Kidney glomerular epithelial cell (primary cell): ENCODE measurements at regions not wholly inside any gene's neighbourhood (a gene's known extent, or its start where the extent isn't known, plus 50 kb on each side); places are given as distances from the start of the nearest gene placed in this dataset.

Source experiments
- DNase-seq: peaks from one replicate; lab custom pipeline; 2025; lab: John Stamatoyannopoulos, UW

- DNase-seq, result no peak
These were observed 172.3 kb upstream of the ADO start for GRCh38 chr10:62632071-62632809.

DNA sequence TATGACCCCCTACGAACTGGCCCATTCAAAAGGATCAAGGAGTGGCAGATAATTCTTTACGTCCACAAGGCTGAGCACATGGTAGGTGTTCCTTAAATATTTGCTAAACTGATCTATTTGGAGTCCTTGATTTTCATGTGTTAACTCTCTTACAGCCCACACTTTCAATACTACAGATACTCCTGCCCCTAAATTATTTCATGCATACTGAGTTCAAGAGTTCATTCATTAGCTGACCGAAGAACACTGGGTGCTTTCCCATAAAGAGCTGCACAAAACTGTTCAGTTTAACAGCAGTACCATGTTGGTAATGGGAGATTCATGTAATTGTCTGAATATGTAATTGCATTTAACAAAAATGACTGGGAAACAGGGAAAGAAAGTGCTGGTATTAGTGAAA is 170.5 kb upstream of the ADO start:
- DNase-seq, result no peak

GRCh38 chr10:62634576-62634975 is 169.9 kb upstream of the ADO start:
- DNase-seq, result no peak

DNA sequence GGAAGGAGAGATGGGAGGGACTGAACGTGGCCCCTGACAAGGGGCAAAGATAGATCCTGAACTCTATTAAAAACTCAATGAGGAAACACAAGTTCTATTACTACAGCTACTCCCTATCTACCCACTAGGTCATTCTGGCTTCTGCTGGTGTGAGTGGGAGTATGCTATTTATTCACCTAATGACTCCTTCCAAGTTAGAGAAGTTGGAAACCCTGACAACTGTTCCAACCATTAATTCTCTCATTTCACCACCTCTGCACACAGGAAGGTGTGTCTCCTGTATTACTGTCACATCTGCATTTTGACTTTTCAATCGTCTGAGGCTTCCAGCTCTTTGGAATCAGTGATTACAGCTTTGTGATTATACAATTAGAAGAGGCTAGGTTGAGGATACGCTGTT is 169.4 kb upstream of the ADO start:
- peak; percentile 49 for DNase-seq

- DNase-seq, result no peak
These were observed 167.7 kb upstream of the ADO start for GRCh38 chr10:62636825-62637248.

DNA sequence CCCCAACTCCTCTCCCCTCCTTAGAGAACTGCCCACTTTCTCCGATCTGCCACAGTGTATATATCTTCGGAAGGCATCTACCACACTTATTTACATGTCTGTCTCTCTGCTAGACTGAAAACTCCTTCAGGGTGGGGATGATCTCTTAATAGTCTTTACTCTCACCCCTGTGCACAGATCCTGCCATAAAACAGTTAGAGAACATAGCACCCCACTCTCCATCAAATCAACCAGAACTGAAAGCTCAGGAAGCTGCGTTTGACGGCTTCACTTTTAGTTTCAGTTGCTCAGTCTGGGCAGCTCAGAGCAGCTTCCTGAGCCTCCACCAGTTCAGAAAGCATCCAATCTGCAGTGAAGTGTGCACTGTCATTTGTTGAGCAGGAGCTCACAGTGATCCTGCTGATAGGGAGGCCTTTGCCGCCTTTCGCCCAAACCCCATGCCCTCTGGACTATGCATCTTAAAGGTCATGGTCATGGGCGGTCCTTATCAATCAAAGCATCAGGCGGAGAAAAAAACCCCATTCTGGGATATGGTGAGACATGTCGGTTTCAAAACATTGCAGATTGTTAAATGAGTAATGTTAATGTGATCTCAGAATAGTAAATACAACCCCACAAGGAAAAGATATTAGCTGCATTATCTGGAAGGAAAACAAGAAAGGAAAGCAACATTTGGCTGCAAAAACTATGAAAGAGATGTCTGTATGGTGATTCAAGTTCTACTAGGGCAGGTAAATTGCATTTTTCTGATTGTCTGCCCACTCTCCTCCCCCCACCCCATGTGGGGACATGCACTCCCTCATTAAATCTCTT is 167.1 kb upstream of the ADO start:
- peak; percentile 44 for DNase-seq

DNA sequence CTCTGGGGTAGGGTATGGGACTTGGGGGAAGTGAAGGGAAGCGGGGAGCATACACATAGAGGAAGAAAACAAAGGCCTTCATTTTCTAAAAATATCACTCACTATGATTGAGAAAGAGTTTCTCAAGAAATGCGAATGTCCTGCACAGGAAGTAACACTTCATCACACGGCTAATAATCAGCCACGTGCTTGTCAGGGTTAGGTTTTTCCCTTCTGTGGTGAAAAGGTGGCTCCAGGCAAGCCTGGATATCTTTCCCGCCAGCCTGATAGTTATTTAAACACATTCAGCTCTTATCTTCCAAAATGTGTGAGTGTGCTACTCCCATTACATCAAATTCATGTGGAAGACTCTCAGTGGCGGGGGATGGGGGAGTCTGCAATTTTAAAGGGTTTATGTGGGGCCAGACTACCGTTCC is 166.4 kb upstream of the ADO start:
- no peak for DNase-seq

GRCh38 chr10:62639144-62639543 is 165.4 kb upstream of the ADO start:
- DNase-seq, result no peak

DNA sequence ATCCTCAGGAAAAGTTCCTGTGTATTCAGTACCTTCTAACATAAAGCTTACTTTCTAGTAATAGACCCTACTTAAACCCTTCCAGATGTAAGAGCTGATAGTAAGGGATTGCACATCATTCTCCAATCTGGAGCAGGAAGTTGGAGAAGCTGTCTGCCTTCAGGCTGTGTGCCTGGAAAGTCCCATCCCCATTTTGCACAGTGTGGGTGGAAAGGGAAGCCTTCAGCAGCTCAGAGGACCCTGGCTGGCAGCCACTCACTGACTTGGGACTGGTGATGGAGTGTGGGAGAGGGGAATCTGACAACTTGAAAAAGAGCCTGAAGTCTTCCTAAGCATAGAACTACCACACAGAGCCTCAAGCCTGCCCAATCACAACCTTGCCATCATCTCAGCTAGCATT is 164.1 kb upstream of the ADO start:
- DNase-seq, result no peak

GRCh38 chr10:62643606-62644587 is 160.6 kb upstream of the ADO start:
- DNase-seq, result no peak

GRCh38 chr10:62647375-62648092 is 157.0 kb upstream of the ADO start:
- DNase-seq, result no peak

GRCh38 chr10:62648921-62649320 is 155.6 kb upstream of the ADO start:
- no peak for DNase-seq

GRCh38 chr10:62650411-62650810 is 154.1 kb upstream of the ADO start:
- no peak for DNase-seq

- no peak for DNase-seq
These were observed 153.2 kb upstream of the ADO start for GRCh38 chr10:62651341-62651740.

DNA sequence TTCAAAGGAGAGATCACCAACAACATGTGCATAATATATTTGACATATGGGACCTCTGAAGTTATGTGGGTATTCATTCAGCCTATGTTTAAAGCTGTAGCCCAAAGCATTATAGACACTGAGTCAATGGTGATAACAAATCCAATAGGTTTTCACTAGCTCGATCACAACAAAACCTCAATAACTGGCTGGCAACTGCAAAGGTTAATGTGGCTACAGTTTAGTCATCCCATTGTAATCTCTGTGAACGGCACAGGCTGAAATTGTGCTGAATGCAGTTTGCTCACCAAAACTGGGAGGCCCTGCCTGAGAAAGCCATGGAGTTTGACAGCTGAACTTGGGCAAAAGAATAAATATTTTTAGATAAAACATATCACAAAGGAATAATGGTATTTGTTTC is 152.4 kb upstream of the ADO start:
- no peak for DNase-seq

- DNase-seq, result no peak
These were observed 152.0 kb upstream of the ADO start for GRCh38 chr10:62652564-62652963.

GRCh38 chr10:62653254-62653653 is 151.3 kb upstream of the ADO start:
- no peak for DNase-seq

DNA sequence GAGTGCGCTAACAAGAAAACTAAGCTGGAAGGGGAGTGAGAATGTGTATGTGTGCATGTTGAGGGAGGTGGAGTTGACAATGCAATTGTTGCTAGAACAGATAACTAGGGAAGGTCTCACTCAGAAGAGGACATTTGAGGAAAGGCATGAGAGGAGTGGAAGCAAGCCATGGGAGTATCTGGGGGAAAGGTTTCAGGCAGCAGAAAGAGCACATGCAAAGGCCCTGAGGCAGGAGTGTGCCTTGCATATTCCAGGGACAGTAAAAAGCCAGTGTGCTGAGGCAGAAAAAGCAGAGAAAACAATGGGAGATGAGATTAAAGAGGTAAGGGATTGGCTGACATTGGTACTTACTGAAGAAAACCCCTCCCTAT is 149.6 kb upstream of the ADO start:
- no peak for DNase-seq

GRCh38 chr10:62655337-62655994 is 149.1 kb upstream of the ADO start:
- no peak for DNase-seq

DNA sequence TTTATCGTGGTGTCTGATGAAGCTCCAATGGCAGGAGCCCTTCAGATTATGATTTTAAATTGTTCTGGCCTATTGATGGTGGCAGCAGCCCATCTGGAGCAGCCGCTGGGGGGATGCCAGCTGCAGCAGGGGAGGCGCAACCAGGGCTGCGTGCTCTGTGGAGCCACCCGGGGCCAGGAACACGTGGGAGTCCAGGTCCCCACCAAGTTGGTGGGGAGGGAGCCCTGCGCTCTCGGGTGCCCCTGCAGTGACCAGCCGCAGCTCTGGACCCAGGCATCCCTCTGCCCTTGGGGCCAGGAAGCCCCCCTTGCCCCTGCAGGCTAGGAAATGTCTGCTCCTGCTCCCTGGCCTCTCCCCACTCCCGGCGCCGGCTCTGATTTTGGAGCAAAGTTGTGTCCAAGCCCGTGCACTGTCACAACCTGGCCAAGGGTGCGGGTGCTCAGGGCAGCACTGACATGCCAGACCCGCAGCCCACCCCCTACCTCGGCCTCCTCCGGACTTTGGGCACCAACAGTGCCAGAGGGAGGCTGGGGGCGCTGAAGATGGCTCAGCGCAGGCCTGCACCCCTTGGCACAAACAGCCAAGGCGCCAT is 147.2 kb upstream of the ADO start:
- DNase-seq, result no peak

DNA sequence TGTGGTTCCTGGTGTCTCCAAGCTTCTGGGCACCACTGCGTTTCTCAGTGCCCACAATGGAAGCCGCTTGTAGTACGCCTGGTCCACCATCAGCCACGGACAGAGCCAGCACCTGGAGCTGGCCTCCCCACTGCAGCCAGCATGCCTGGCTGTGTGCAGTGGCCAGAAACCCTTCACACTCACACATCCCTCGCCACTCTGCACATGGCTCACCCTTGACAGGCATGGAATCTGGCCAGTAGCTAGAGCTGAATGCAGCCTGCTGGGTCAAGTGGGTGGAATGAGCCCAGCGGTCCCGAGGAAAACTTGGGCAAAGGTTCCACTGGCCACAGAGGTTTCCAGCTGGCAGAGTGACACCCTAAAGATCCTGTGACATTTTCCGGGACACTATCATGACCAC is 146.0 kb upstream of the ADO start:
- no peak for DNase-seq
